Frontal cortex (tissue), 3 donors: ENCODE measurements at regions not wholly inside any gene's neighbourhood (a gene's known extent, or its start where the extent isn't known, plus 50 kb on each side); places are given as distances from the start of the nearest gene placed in this dataset.

ENCODE experiments used
- DNase-seq, 2 donors: peaks; one replicate each; pipeline ENCODE4 v3.0.0; 2012; ENCODE audit warnings: low spot score in 2 of 2
- FAIRE-seq: peaks from 2 replicates; lab custom pipeline; 2012; peaks lifted over from hg19 to GRCh38; lab: Jason Lieb, UNC
- donor health status: control.
- donor health status: control.
- donor health status: control.

- no peak for DNase-seq
- FAIRE-seq = no peak
Measured at GRCh38 chr18:76656925-76657827, 162.1 kb upstream of the ZNF516 start.

GRCh38 chr18:76654577-76654976, 159.5 kb upstream of the ZNF516 start:
- no peak for FAIRE-seq
- DNase-seq = no peak

GRCh38 chr18:76647322-76647721, 152.3 kb upstream of the ZNF516 start:
- no peak for FAIRE-seq

DNA sequence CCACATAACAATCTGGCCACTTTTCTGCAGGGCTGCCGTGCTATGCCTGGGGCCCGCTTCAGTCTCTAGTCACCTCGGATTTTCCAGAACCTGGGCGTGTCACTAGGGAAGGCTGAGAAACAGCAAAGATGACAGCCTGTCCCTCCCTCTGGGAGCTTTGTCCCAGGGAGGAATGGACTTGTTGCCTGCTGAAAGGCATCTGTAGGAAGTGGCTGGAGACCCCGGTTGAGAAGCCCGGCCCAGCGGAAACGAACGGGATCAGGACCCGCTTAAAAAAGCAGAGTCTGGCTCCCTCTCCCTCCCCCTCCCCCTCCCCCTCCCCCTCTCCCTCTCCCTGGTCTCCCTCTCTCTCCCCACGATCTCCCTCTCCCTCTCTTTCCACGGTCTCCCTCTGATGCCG, 149.5 kb upstream of the ZNF516 start:
- FAIRE-seq (no peak), DNase-seq (no peak)

More at GRCh38 chr18:76647322-76647721, 152.3 kb upstream of the ZNF516 start:
- DNase-seq = no peak

GRCh38 chr18:76643996-76644395, 149.0 kb upstream of the ZNF516 start:
- DNase-seq (no peak), FAIRE-seq (peak; percentile 57)

GRCh38 chr18:76643199-76643598, 148.2 kb upstream of the ZNF516 start:
- DNase-seq = no peak
- no peak for FAIRE-seq

GRCh38 chr18:76640438-76640837, 145.4 kb upstream of the ZNF516 start:
- DNase-seq (no peak), FAIRE-seq (no peak)

DNA sequence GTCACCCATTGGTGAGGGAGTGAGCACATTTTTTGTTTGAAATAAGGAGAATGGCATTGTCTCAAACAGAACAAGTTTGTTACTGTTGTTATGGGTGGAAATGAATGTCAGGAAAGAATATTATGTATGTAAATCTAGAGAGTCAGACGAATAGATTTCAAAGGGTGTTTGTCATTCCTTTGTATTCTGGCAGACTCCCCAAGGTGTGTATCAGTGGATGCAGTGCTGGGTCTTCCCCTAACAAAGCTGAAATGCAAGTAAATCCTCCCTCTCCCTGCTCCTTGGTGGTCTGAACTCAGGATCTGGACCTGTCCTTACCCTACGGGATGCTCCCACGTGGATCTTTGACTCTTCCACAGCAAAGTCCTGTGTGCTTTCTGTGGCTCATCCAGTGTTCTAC, 139.5 kb upstream of the ZNF516 start:
- FAIRE-seq (no peak), DNase-seq (no peak)

DNA sequence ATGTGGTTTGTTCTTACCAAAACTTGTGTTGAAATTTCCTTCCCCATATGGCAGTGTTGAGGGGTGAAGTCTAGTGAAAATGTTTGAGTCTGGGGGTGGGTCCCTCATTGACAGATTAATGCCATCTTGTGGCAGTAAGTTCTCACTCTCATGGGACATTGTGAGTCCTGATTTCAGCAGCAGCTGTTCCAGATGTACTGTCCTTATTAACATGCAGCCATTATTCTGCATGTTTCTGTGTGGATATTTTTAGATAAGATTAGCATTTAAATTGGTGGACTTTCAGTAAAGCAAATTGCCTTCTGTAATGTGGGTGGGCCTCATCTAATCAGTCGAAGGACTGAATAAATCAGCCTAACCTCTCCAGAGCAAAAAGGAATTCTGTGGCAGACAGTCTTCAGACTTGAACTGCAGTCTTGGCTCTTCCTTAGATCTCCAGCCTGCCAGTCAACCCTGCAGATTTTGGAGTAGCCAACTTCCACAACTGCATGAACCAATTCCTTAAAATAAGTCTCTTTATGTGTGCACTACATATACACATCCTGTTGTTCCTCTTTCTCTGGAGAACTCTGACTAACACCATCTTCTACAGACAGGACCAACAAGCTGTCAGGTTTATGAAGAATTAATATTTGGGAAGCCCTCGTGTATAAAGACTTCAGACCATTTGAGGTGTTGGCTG, 138.7 kb upstream of the ZNF516 start:
- DNase-seq (no peak), FAIRE-seq (no peak)

- DNase-seq = no peak
- no peak for FAIRE-seq
Measured at GRCh38 chr18:76627444-76627843, 132.4 kb upstream of the ZNF516 start.

DNA sequence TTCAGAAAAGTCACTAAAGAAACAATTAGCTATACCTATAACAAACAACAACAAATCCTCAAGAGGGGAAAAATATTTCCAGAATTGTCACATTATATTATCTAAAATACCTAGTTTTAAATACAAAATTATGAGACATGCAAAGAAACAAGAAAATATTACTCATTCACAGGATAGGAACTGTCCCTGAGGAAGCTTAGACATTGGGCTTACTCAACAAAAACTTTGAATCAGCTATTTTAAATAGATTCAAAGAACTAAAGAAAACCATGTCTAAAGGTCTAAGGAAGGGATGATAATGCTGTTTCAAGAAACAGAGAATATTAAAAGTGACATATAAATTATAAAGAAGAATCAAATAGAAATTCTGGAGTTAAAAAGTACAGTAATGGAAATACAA, 131.9 kb upstream of the ZNF516 start:
- FAIRE-seq = no peak
- DNase-seq = no peak

DNA sequence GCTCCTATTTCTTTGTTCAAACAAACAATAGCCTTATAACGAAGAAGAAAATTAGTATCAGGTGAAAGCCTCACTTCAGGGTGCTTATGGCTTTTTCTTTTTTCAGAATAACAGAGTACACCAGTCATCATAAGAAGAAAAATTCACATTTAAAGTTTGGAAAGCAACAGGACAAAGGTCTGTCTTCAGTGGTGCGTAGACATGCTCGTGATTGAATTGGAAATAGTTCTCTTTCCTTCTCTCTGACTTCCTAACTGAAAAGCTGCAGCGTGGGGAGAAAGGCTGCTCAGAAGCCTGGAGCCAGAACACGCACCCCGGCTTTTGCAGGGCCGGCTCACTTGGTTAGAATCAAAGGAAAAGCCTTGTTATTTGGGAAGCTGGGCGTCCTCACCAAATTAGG, 127.6 kb upstream of the ZNF516 start:
- FAIRE-seq (no peak), DNase-seq (no peak)

DNA sequence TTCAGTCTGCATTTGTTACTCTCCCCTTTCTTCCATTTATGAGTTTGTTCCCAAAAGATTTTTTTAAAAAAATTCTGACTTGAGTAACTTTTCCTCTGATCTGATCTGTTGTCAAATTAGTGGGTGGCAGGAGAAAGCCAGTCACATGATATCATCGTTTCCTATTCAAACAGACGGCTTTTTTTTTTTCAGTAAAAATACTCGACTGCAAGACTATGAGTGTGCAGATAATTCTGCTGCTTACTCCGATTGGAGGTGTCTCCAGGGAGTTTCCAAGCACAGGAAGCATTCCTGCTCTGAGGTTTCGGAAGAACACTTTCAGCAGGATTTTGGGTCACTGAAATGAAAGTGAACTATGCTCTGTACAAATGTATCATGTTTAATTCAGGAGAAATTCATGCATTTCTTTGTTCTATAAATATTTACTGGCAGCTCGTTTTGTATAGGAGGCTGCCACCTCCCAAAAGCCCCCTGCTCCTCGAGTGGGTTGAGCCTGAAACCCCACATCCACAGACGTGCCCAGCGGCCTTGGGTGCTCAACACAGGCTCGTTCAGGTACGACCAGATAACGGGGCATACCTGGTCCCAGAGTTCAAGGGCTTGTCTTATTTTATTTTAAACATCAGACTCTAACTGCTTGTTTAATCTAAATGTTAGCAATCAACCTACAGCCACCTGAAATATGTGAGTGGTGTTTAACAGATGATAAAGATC, 126.9 kb upstream of the ZNF516 start:
- FAIRE-seq (no peak), DNase-seq (no peak)

DNA sequence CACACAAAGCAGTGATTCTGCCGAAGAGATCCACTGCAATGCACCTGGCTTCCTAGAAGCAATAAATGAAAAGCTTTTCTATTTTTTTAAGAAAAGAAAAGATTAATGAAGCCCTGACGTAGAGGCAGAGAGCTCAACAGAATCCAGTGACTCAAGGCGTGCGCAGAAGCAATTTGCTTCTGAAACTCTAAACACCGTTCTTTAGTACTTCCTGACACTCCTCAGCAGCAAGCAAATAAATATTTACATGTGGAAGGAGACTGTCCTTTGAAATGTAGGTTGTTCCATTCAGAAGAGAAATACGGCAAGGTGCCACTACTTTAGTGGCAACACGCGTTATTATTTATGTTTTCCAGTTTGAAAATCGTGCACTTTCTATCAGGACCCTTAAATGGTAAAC, 126.2 kb upstream of the ZNF516 start:
- FAIRE-seq (no peak), DNase-seq (no peak)

DNA sequence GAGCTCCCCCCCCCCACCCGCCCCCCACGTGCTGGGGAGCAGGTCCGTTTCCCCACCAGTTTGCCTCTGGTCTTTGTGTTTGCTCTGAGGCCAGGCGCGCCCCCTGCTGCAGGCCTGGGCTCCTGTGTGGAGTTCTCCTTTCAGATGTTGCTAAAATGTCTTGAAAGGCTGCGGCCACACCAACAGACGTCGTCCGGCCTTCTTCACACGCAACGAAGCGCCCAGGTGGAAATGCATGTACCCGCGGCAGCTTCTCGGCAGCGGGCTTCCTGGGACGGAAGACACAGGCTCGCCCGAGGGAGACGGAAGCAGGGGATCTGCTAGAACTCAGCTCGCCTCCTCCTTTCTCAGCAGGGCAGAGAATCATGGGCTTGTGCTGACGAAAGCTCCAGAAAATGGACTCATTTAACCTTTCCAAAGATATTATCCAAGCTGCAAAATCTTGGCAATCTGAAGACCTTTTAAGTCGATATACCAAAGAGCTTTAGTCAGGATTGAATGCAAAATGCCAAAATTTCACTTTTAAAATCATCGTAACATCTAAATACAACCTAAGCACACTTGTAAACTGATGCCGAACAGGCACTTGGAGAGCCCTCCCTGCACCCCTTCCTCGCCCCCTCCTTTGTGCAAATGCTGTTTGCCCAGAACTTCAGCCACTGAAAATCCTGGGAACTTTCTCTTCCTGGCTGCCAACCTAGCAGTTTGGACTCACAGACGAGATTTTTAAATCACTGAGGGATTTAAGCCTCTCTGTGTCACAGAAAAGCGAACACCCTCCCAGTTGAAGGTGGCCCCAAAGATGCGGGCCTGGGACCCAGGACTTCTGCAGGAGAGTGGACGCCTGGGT, 125.5 kb upstream of the ZNF516 start:
- FAIRE-seq = no peak
- DNase-seq = peak in 1 of 2 donors; percentile 65

GRCh38 chr18:76619621-76620315, 124.7 kb upstream of the ZNF516 start:
- DNase-seq (peak in 1 of 2 donors; percentile 40), FAIRE-seq (no peak)

- no peak for FAIRE-seq
Measured at GRCh38 chr18:76619261-76619620, 124.2 kb upstream of the ZNF516 start.

DNA sequence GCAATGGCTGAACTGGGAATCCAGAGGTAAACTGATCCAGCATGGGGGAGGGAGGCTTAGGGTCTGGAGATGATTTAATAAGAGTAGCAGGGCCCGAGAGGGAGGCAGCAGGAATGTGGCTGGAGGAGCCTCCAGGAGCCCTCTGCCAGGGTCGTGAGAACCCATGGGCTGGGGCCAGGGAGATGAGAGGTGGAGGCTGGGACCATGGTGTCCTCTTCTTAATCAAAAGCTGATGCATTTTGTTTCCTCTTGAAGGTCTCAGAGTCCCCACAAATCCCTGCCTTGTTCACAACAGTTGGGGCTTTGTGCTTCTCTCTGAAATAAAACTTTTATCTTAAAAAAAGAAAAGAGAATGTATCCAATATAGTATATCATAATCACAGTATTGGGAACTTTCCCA, 123.7 kb upstream of the ZNF516 start:
- FAIRE-seq = no peak
- no peak for DNase-seq

More at GRCh38 chr18:76619261-76619620, 124.2 kb upstream of the ZNF516 start:
- DNase-seq = peak in 1 of 2 donors; percentile 32

- DNase-seq (no peak), FAIRE-seq (no peak)
Measured at GRCh38 chr18:76616373-76616772, 121.3 kb upstream of the ZNF516 start.
